H9 (cell line): ENCODE measurements at regions not wholly inside any gene's neighbourhood (a gene's known extent, or its start where the extent isn't known, plus 50 kb on each side); places are given as distances from the start of the nearest gene placed in this dataset.

ENCODE experiments used
- DNase-seq: peaks from one replicate; pipeline ENCODE4 v3.0.0-alpha.2; 2017
- H2AFZ ChIP-seq: one replicate; pipeline ENCODE4 v1.6.1; 2013; ENCODE audit warnings: mild to moderate bottlenecking, low read length, control low read depth, moderate library complexity
- H2AK5ac ChIP-seq: 2 replicates; pipeline ENCODE4 v1.6.1; 2013; ENCODE audit warnings: low read length, control low read depth, mixed read lengths; ENCODE audit not compliant: insufficient read length
- H2BK120ac ChIP-seq: one replicate; pipeline ENCODE4 v1.6.1; 2013; ENCODE audit warnings: low read depth, mild to moderate bottlenecking, low read length, control low read depth, inconsistent platforms; ENCODE audit not compliant: poor library complexity, severe bottlenecking
- H2BK12ac ChIP-seq: 2 replicates; pipeline ENCODE4 v1.6.1; 2013; ENCODE audit warnings: low read length, control low read depth, mixed read lengths, low read depth; ENCODE audit not compliant: insufficient read length
- H2BK15ac ChIP-seq: 2 replicates; pipeline ENCODE4 v1.6.1; 2013; ENCODE audit warnings: low read depth, low read length, control low read depth
- H2BK20ac ChIP-seq: one replicate; pipeline ENCODE4 v1.6.1; 2013; ENCODE audit warnings: low read depth, mild to moderate bottlenecking, low read length, control low read depth, inconsistent platforms; ENCODE audit not compliant: poor library complexity, severe bottlenecking
- H2BK5ac ChIP-seq: 2 replicates; pipeline ENCODE4 v1.6.1; 2013; ENCODE audit warnings: low read length, control low read depth, mixed read lengths; ENCODE audit not compliant: insufficient read length
- H3K14ac ChIP-seq: 2 replicates; pipeline ENCODE4 v1.6.1; 2013; ENCODE audit warnings: low read length, control low read depth; ENCODE audit not compliant: insufficient read depth
- H3K18ac ChIP-seq: 2 replicates; pipeline ENCODE4 v1.6.1; 2013; ENCODE audit warnings: low read depth, mild to moderate bottlenecking, mixed read lengths, low read length, control low read depth; ENCODE audit not compliant: insufficient read length
- H3K23ac ChIP-seq: 2 replicates; pipeline ENCODE4 v1.6.1; 2013; ENCODE audit warnings: low read length, control low read depth, mixed read lengths, low read depth; ENCODE audit not compliant: insufficient read length
- H3K23me2 ChIP-seq: 2 replicates; pipeline ENCODE4 v1.6.1; 2013; ENCODE audit warnings: low read depth, mild to moderate bottlenecking, mixed read lengths, low read length, control low read depth; ENCODE audit not compliant: insufficient read length, poor library complexity, severe bottlenecking
- H3K27ac ChIP-seq: 2 replicates; pipeline ENCODE4 v1.5.1; 2013; ENCODE audit warnings: low read length, control low read depth, mixed read lengths, low read depth; ENCODE audit not compliant: insufficient read length
- H3K27me3 ChIP-seq: 2 replicates; pipeline ENCODE4 v1.6.1; 2013; ENCODE audit warnings: low read length, control low read depth, inconsistent platforms; ENCODE audit not compliant: insufficient read depth
- H3K4ac ChIP-seq: 2 replicates; pipeline ENCODE4 v1.6.1; 2013; ENCODE audit warnings: low read depth, mild to moderate bottlenecking, control low read depth, inconsistent platforms, low read length, moderate library complexity
- H3K4me1 ChIP-seq: 2 replicates; pipeline ENCODE4 v1.6.1; 2013; ENCODE audit warnings: low read length, control low read depth, inconsistent platforms; ENCODE audit not compliant: insufficient read depth
- H3K4me2 ChIP-seq: 2 replicates; pipeline ENCODE4 v1.6.1; 2013; ENCODE audit warnings: low read length, control low read depth, mixed read lengths; ENCODE audit not compliant: insufficient read length, insufficient read depth
- H3K56ac ChIP-seq: 2 replicates; pipeline ENCODE4 v1.6.1; 2013; ENCODE audit warnings: low read depth, mild to moderate bottlenecking, mixed read lengths, low read length, control low read depth; ENCODE audit not compliant: insufficient read length
- H3K79me1 ChIP-seq: 2 replicates; pipeline ENCODE4 v1.6.1; 2013; ENCODE audit warnings: low read depth, mild to moderate bottlenecking, moderate library complexity, low read length, control low read depth, inconsistent platforms; ENCODE audit not compliant: insufficient read depth, poor library complexity, severe bottlenecking
- H3K79me2 ChIP-seq: 2 replicates; pipeline ENCODE4 v1.6.1; 2013; ENCODE audit warnings: low read length, control low read depth, inconsistent platforms; ENCODE audit not compliant: insufficient read depth
- H3K9ac ChIP-seq: 2 replicates; pipeline ENCODE4 v1.6.1; 2013; ENCODE audit warnings: low read length, control low read depth, mixed read lengths; ENCODE audit not compliant: insufficient read length; ENCODE audit errors: extremely low read depth
- H3K9me3 ChIP-seq: one replicate; pipeline ENCODE4 v1.6.1; 2013; ENCODE audit warnings: low read depth, low read length, inconsistent platforms; ENCODE audit not compliant: control insufficient read depth
- H3T11ph ChIP-seq: one replicate; pipeline ENCODE4 v1.6.1; 2013; ENCODE audit warnings: mild to moderate bottlenecking, low read length, control low read depth, inconsistent platforms
- H4K20me1 ChIP-seq: one replicate; pipeline ENCODE4 v1.6.1; 2013; ENCODE audit not compliant: control insufficient read depth, insufficient read length, insufficient read depth
- H4K5ac ChIP-seq: 2 replicates; pipeline ENCODE4 v1.6.1; 2013; ENCODE audit warnings: low read depth, mild to moderate bottlenecking, mixed read lengths, low read length, control low read depth; ENCODE audit not compliant: insufficient read length
- H4K8ac ChIP-seq: replicated peaks from 2 replicates; pipeline ENCODE4 v1.6.1; 2013; ENCODE audit warnings: low read length, control low read depth, mixed read lengths, low read depth; ENCODE audit not compliant: insufficient read length
- H4K91ac ChIP-seq: 2 replicates; pipeline ENCODE4 v1.6.1; 2013; ENCODE audit warnings: low read depth, mild to moderate bottlenecking, moderate library complexity, mixed read lengths, low read length, control low read depth; ENCODE audit not compliant: insufficient read length
- H3K27ac Mint-ChIP-seq, 3 experiments: 2 replicates in 2 of 3; 3 replicates in 1 of 3; pipeline ENCODE4 v1.8.0; 2020 to 2021; ENCODE audit warnings: mixed read lengths in 3 of 3, mild to moderate bottlenecking in 1 of 3, moderate library complexity in 1 of 3
- H3K27me3 Mint-ChIP-seq: 2 replicates; pipeline ENCODE4 v1.8.0; 2021; ENCODE audit warnings: low read depth, mild to moderate bottlenecking, moderate library complexity, mixed read lengths
- H3K36me3 Mint-ChIP-seq, 3 experiments: 2 replicates in 2 of 3; 3 replicates in 1 of 3; pipeline ENCODE4 v1.8.0; 2020 to 2021; ENCODE audit warnings: low read depth in 3 of 3, mixed read lengths in 3 of 3; ENCODE audit not compliant: insufficient read depth in 1 of 3
- H3K4me1 Mint-ChIP-seq, 2 experiments: 2 replicates each; pipeline ENCODE4 v1.8.0; 2020; ENCODE audit warnings: mixed read lengths in 2 of 2
- H3K4me3 Mint-ChIP-seq, 2 experiments: 2 replicates in 1 of 2; 3 replicates in 1 of 2; pipeline ENCODE4 v1.8.0; 2020 to 2021; ENCODE audit warnings: mild to moderate bottlenecking in 2 of 2, mixed read lengths in 2 of 2, moderate library complexity in 1 of 2
- H3K9me3 Mint-ChIP-seq, 2 experiments: 2 replicates in 1 of 2; 3 replicates in 1 of 2; pipeline ENCODE4 v1.8.0; 2020; ENCODE audit warnings: mild to moderate bottlenecking in 2 of 2, mixed read lengths in 2 of 2, moderate library complexity in 1 of 2
- CTCF ChIP-seq: fragments of 200-600 bp; sonication (generic); conservative IDR thresholded peaks from 3 replicates; pipeline ENCODE4 v1.8.0; 2021; ENCODE audit warnings: antibody characterized with exemption, mild to moderate bottlenecking

DNA sequence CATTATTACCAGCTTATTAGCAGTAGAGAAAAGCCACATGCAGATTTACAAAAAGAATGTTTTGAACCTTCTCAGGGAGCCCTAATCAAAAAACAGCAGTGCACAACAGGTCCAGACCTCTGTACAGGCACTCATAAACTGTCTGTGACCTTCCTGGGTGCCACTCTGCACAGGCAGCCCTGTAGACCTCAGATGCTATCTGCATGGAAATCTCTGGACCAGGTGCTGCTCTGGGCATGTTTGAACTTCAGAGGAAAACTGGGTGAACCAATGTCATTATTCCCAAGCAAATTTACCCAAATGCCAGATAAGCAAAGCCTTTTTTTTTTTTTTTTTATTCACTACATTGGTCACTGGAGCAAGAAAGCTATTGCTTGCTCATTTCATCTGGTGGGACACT, 104.2 kb downstream of the NPY start:
- no peak overlapping the region for H2BK15ac ChIP-seq
- no peak for DNase-seq
- H3K79me2 ChIP-seq: peaks cover 7% of the 10 kb centered on the region; the same call in 1 of the 2 replicates
- H3K14ac ChIP-seq: no peak overlapping the region
- no peak overlapping the region for H3K4me2 ChIP-seq
- no peak overlapping the region for H3K4ac ChIP-seq
- no peak overlapping the region for H3K56ac ChIP-seq
- Mint-ChIP-seq H3K27ac (no peak overlapping the region), H3K27me3 (no peaks in the 10 kb centered on the region), H3K36me3 (peaks cover 2 to 6% (median 5%) of the 10 kb centered on the region in 3 experiments), H3K4me3 (no peak overlapping the region), H3K9me3 (peaks cover 5% of the 10 kb centered on the region in 2 experiments; a peak in 4 of 5 replicates), H3K4me1 (peaks cover 18 to 24% of the 10 kb centered on the region in 2 experiments)
- peaks cover 18% of the 10 kb centered on the region for H3K4me1 ChIP-seq
- no peaks in the 10 kb centered on the region for H4K20me1 ChIP-seq
- H3K9ac ChIP-seq: no peak overlapping the region
- no peak overlapping the region for H3K27ac ChIP-seq
- no peak overlapping the region for H4K8ac ChIP-seq
- TF ChIP-seq CTCF: no peak
- H4K5ac ChIP-seq: no peak overlapping the region
- no peak overlapping the region for H3K23ac ChIP-seq
- peaks cover 5% of the 10 kb centered on the region for H3K79me1 ChIP-seq
- H2BK12ac ChIP-seq: no peak overlapping the region
- H2BK120ac ChIP-seq: no peak overlapping the region
- no peaks in the 10 kb centered on the region for H3K23me2 ChIP-seq
- no peak overlapping the region for H2BK20ac ChIP-seq
- H3T11ph ChIP-seq: no peak overlapping the region
- H3K9me3 ChIP-seq: no peaks in the 10 kb centered on the region
- no peak overlapping the region for H2AK5ac ChIP-seq
- no peaks in the 10 kb centered on the region for H3K27me3 ChIP-seq
- no peak overlapping the region for H3K18ac ChIP-seq
- no peak overlapping the region for H4K91ac ChIP-seq
- H2AFZ ChIP-seq: no peak overlapping the region
- no peak overlapping the region for H2BK5ac ChIP-seq
